Endothelial cell of umbilical vein (primary cell): ENCODE measurements at regions not wholly inside any gene's neighbourhood (a gene's known extent, or its start where the extent isn't known, plus 50 kb on each side); places are given as distances from the start of the nearest gene placed in this dataset.

ENCODE experiments used
- BruUV-seq: library from RNA; stranded (reverse); fragments of 400-500 nt; replicated peaks from 2 replicates; lab custom pipeline; 2021; lab: Mats Ljungman, UMichigan
- CTCF ChIA-PET: fragments of 300-600, 350-600 bp; sonication (Branson Sonifier 250); formaldehyde crosslinking; loops from one replicate; lab custom pipeline; 2021; ENCODE audit warnings: antibody characterized with exemption, inconsistent platforms; lab: Charles Lee
- POLR2A ChIA-PET: fragments of 300-600, 350-600 bp; sonication (Branson Sonifier 250); formaldehyde crosslinking; loops from one replicate; lab custom pipeline; 2021; ENCODE audit warnings: antibody characterized with exemption, inconsistent platforms; lab: Charles Lee
- DNase-seq: peaks from one replicate; pipeline ENCODE4 v3.0.0-alpha.2; 2011; ENCODE audit warnings: low read depth, low spot score
- FAIRE-seq: peaks from 2 replicates; lab custom pipeline; 2011; peaks lifted over from hg19 to GRCh38; lab: Jason Lieb, UNC
- H2AFZ ChIP-seq: 2 replicates; pipeline ENCODE4 v1.6.0; 2012; ENCODE audit warnings: low read depth, low read length, control low read depth, inconsistent platforms
- H3K27ac ChIP-seq: 2 replicates; pipeline ENCODE4 v1.5.1; 2011; ENCODE audit warnings: low read depth, mild to moderate bottlenecking, control low read depth, low read length, moderate library complexity; ENCODE audit not compliant: insufficient read depth
- H3K27me3 ChIP-seq, 2 experiments: 2 replicates each; pipeline versions ENCODE4 v1.6.0 to v1.6.1; 2011; ENCODE audit warnings: low read length in 2 of 2, mixed read lengths in 1 of 2; ENCODE audit not compliant: control insufficient read depth in 2 of 2, insufficient read depth in 2 of 2
- H3K36me3 ChIP-seq, 2 experiments: 2 replicates in 1 of 2; 3 replicates in 1 of 2; pipeline ENCODE4 v1.5.1; 2011; ENCODE audit warnings: low read length in 2 of 2, mild to moderate bottlenecking in 1 of 2, moderate library complexity in 1 of 2; ENCODE audit not compliant: control insufficient read depth in 2 of 2, insufficient read depth in 2 of 2; ENCODE audit errors: extremely low read depth in 1 of 2
- H3K4me1 ChIP-seq: 3 replicates; pipeline ENCODE4 v1.5.1; 2011; ENCODE audit warnings: mild to moderate bottlenecking, low read length; ENCODE audit not compliant: control insufficient read depth, insufficient read depth; ENCODE audit errors: extremely low read depth
- H3K4me2 ChIP-seq: 2 replicates; pipeline ENCODE4 v1.6.1; 2011; ENCODE audit warnings: low read length, control low read depth, mixed read lengths; ENCODE audit not compliant: insufficient read depth
- H3K4me3 ChIP-seq, 3 experiments: fragments of 200-600 bp in 1 of 3; sonication (generic), shearing (Covaris generic) in 1 of 3; replicated peaks in 1 of 3; 2 replicates each; pipeline ENCODE4 v1.5.1; 2011 to 2016; ENCODE audit warnings: control low read depth in 3 of 3, low read length in 3 of 3, mild to moderate bottlenecking in 2 of 3, inconsistent platforms in 1 of 3, low read depth in 1 of 3, moderate library complexity in 1 of 3; ENCODE audit not compliant: insufficient read depth in 1 of 3
- H3K79me2 ChIP-seq: 2 replicates; pipeline ENCODE4 v1.6.0; 2012; ENCODE audit warnings: low read length, inconsistent platforms; ENCODE audit not compliant: control insufficient read depth, insufficient read depth
- H3K9ac ChIP-seq: replicated peaks from 2 replicates; pipeline ENCODE3; 2011; ENCODE audit warnings: low read length, control low read depth; ENCODE audit not compliant: insufficient read depth; ENCODE audit errors: extremely low read depth
- H3K9me1 ChIP-seq: replicated peaks from 3 replicates; pipeline ENCODE4 v1.6.0; 2011; ENCODE audit warnings: mild to moderate bottlenecking, low read length; ENCODE audit not compliant: control insufficient read depth, insufficient read depth; ENCODE audit errors: extremely low read depth
- H3K9me3 ChIP-seq: replicated peaks from 2 replicates; pipeline ENCODE4 v1.5.1; 2012; ENCODE audit warnings: low read length, inconsistent platforms; ENCODE audit not compliant: control insufficient read depth, insufficient read depth
- H4K20me1 ChIP-seq: replicated peaks from 2 replicates; pipeline ENCODE3; 2011; ENCODE audit warnings: mild to moderate bottlenecking, low read length; ENCODE audit not compliant: control insufficient read depth, insufficient read depth; ENCODE audit errors: extremely low read depth
- EZH2 ChIP-seq: IDR thresholded peaks from 2 replicates; pipeline ENCODE4 v1.6.1; 2012; ENCODE audit warnings: borderline replicate concordance, low read depth, mild to moderate bottlenecking, moderate library complexity, low read length, inconsistent platforms; ENCODE audit not compliant: severe bottlenecking
- FOS ChIP-seq: IDR thresholded peaks from 2 replicates; pipeline ENCODE4 v1.6.1; 2011; ENCODE audit warnings: mild to moderate bottlenecking, low read length, moderate library complexity, borderline replicate concordance; ENCODE audit not compliant: insufficient read depth
- GATA2 ChIP-seq: IDR thresholded peaks from 2 replicates; pipeline ENCODE4 v1.7.0; 2011; ENCODE audit warnings: low read depth, mild to moderate bottlenecking, moderate library complexity, mixed read lengths, low read length; ENCODE audit not compliant: insufficient read length, insufficient read depth
- JUN ChIP-seq: IDR thresholded peaks from 2 replicates; pipeline ENCODE4 v1.6.1; 2011; ENCODE audit warnings: borderline replicate concordance, low read depth; ENCODE audit not compliant: insufficient read length, insufficient read depth
- MYC ChIP-seq: IDR thresholded peaks from one replicate; pipeline ENCODE4 v1.6.1; 2011; ENCODE audit warnings: mild to moderate bottlenecking, low read depth, low read length
- POLR2A ChIP-seq: IDR thresholded peaks from 2 replicates; pipeline ENCODE4 v1.6.1; 2012; ENCODE audit warnings: low read depth, mild to moderate bottlenecking, control low read depth, low read length
- POLR2AphosphoS5 ChIP-seq: IDR thresholded peaks from 2 replicates; pipeline ENCODE4 v1.6.1; 2012; ENCODE audit warnings: low read depth, mild to moderate bottlenecking, control low read depth, low read length, moderate library complexity; ENCODE audit not compliant: insufficient read depth
- dilution Hi-C: fragments of 300-500 bp; cut with MboI; formaldehyde crosslinking; loops from one replicate; pipeline ENCODE4 v1.15.0; 2019; ENCODE audit warnings: low sequenced_read_pairs; ENCODE audit not compliant: extremely low pct_ligation_motif_present
- intact Hi-C: fragments of 100-400 bp; cut with micrococcal nuclease; formaldehyde crosslinking; loops from one replicate; pipeline ENCODE4 v1.10.0; 2022
- TF ChIP-seq, protein P1 (sequence below), 2 donors: IDR thresholded peaks; 1 replicate in 1 of 2; 2 replicates in 1 of 2; pipeline ENCODE4 v1.5.1; 2011; ENCODE audit warnings: low read length in 2 of 2, mild to moderate bottlenecking in 2 of 2, moderate library complexity in 2 of 2, control low read depth in 1 of 2, inconsistent platforms in 1 of 2, low read depth in 1 of 2; ENCODE audit not compliant: insufficient read depth in 1 of 2; ENCODE audit errors: extremely low read depth in 1 of 2
- TF ChIP-seq, protein P2 (sequence below): IDR thresholded peaks from 2 replicates; pipeline ENCODE4 v1.6.1; 2011; ENCODE audit not compliant: insufficient read depth, insufficient read length

DNA sequence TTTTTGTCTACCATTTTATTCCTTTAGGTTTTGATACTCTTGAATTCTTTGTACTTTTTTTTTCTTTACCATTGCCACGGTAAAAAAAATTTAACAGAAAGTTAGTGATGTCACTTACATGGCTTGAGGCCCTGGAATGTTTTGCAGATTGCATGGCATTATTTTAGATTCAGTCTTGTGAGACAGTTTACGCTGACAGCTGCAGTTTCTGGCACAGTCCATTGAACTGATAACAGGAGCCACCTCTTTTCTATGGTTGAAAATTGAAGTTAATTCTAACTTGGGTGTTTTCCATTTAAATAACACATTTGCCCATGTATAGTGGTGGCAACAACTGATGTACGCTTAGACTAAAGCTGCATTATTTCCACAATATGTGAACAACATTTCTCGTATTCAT, 1028.5 kb downstream of the CDH18 start:
- no peak for DNase-seq
- CTCF ChIA-PET: no interaction called here
- Histone ChIP-seq H4K20me1 (no peaks in the 10 kb centered on the region), H3K9ac (no peak overlapping the region), H3K27ac (no peak overlapping the region), H3K9me3 (no peaks in the 10 kb centered on the region), H2AFZ (no peak overlapping the region), H3K27me3 (no peaks in the 10 kb centered on the region), H3K36me3 (no peaks in the 10 kb centered on the region), H3K79me2 (no peaks in the 10 kb centered on the region), H3K9me1 (no peaks in the 10 kb centered on the region), H3K4me1 (no peaks in the 10 kb centered on the region), H3K4me3 (no peak overlapping the region), H3K4me2 (no peak overlapping the region)
- no TSS peak for BruUV-seq
- POLR2A ChIA-PET: no interaction called here
- dilution Hi-C loops: no loop called here
- TF ChIP-seq FOS (no peak), POLR2AphosphoS5 (no peak)
- TF ChIP-seq, protein P1, sequence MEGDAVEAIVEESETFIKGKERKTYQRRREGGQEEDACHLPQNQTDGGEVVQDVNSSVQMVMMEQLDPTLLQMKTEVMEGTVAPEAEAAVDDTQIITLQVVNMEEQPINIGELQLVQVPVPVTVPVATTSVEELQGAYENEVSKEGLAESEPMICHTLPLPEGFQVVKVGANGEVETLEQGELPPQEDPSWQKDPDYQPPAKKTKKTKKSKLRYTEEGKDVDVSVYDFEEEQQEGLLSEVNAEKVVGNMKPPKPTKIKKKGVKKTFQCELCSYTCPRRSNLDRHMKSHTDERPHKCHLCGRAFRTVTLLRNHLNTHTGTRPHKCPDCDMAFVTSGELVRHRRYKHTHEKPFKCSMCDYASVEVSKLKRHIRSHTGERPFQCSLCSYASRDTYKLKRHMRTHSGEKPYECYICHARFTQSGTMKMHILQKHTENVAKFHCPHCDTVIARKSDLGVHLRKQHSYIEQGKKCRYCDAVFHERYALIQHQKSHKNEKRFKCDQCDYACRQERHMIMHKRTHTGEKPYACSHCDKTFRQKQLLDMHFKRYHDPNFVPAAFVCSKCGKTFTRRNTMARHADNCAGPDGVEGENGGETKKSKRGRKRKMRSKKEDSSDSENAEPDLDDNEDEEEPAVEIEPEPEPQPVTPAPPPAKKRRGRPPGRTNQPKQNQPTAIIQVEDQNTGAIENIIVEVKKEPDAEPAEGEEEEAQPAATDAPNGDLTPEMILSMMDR (IDR thresholded peaks at IDR 0.05; ENCODE audit: extremely low read depth in 1 of 2, insufficient read depth in 1 of 2, low read depth in 1 of 2, low read length in 2 of 2): no peak
- FAIRE-seq: no peak
- intact Hi-C loops: no loop called here

DNA sequence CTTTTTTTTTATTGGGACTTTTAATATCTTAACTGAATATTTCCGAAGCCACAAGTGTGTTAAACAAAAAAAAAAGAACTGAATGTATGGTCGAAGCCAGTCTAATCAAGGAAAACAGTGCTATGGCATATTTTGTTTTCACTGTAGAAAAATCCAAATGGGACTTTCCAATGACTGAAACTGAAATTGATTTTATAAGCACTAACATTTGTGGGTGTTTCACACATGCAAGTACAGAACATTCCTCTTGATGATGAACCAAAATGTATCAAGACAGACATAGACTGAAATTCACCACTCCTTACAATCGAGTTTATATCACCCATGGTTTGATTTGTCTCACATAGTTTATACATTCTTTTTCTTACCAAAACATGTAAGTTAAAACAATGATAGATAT, 1026.8 kb downstream of the CDH18 start:
- intact Hi-C loops: no loop called here
- ChIA-PET POLR2A (no interaction called here), CTCF (no interaction called here)
- H3K36me3 ChIP-seq: no peaks in the 10 kb centered on the region
- DNase-seq: no peak
- no peaks in the 10 kb centered on the region for H3K9me1 ChIP-seq
- H3K4me3 ChIP-seq: no peak overlapping the region
- no peak for FAIRE-seq
- H3K4me1 ChIP-seq: no peaks in the 10 kb centered on the region
- H3K27me3 ChIP-seq: no peaks in the 10 kb centered on the region
- no peak overlapping the region for H2AFZ ChIP-seq
- H3K9ac ChIP-seq: no peak overlapping the region
- H3K9me3 ChIP-seq: no peaks in the 10 kb centered on the region
- BruUV-seq: no TSS peak
- dilution Hi-C loops: no loop called here
- no peaks in the 10 kb centered on the region for H4K20me1 ChIP-seq
- TF ChIP-seq MYC: no peak
- no peak for TF ChIP-seq GATA2
- no peak for TF ChIP-seq EZH2
- TF ChIP-seq JUN: no peak
- no peak for TF ChIP-seq POLR2AphosphoS5
- no peak for TF ChIP-seq FOS
- no peak for TF ChIP-seq POLR2A
- TF ChIP-seq, protein P2, sequence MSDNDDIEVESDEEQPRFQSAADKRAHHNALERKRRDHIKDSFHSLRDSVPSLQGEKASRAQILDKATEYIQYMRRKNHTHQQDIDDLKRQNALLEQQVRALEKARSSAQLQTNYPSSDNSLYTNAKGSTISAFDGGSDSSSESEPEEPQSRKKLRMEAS: no peak
- TF ChIP-seq, protein P1 (IDR thresholded peaks at IDR 0.05; ENCODE audit: extremely low read depth in 1 of 2, insufficient read depth in 1 of 2, low read depth in 1 of 2, low read length in 2 of 2): no peak
- H3K4me2 ChIP-seq: no peak overlapping the region
- H3K27ac ChIP-seq: no peak overlapping the region
- no peaks in the 10 kb centered on the region for H3K79me2 ChIP-seq
